ENCODE measurements at regions not wholly inside any gene's neighbourhood (a gene's known extent, or its start where the extent isn't known, plus 50 kb on each side); places are given as distances from the start of the nearest gene placed in this dataset.

DNA sequence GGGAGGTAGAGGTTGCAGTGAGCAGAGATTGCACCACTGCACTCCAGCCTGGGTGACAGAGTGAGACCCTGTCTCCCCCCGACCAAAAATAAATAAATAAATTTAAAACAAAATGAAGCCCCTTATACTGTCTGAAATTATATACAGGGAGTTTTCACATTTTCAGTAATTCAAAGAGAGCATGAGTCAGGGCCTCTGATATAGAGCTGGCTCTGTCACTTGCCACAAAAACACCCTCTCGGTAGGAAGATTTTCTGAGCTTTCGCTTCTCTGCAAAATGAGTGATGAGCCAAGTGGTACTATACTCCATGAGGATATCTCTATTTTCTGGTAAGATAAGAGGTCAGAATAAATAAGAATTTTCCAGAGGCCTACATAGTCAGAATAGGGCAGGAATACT, 462.9 kb downstream of the COG6 start:
- ChIA-PET POLR2A (ENCODE audit: low non-redundant PET) (no interaction called here), CTCF (interaction anchor here (0.6 kb wide), 1 partner anchor 469 kb away, joined by 3 read pairs; no protein-coding TSS in a partner anchor)
- TF ChIP-seq, protein P1, sequence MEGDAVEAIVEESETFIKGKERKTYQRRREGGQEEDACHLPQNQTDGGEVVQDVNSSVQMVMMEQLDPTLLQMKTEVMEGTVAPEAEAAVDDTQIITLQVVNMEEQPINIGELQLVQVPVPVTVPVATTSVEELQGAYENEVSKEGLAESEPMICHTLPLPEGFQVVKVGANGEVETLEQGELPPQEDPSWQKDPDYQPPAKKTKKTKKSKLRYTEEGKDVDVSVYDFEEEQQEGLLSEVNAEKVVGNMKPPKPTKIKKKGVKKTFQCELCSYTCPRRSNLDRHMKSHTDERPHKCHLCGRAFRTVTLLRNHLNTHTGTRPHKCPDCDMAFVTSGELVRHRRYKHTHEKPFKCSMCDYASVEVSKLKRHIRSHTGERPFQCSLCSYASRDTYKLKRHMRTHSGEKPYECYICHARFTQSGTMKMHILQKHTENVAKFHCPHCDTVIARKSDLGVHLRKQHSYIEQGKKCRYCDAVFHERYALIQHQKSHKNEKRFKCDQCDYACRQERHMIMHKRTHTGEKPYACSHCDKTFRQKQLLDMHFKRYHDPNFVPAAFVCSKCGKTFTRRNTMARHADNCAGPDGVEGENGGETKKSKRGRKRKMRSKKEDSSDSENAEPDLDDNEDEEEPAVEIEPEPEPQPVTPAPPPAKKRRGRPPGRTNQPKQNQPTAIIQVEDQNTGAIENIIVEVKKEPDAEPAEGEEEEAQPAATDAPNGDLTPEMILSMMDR (conservative IDR thresholded peaks at IDR 0.05; ENCODE audit: low read depth): no peak
- no peak for DNase-seq (ENCODE audit: low spot score)
- no peak overlapping the region for H3K27ac ChIP-seq

DNA sequence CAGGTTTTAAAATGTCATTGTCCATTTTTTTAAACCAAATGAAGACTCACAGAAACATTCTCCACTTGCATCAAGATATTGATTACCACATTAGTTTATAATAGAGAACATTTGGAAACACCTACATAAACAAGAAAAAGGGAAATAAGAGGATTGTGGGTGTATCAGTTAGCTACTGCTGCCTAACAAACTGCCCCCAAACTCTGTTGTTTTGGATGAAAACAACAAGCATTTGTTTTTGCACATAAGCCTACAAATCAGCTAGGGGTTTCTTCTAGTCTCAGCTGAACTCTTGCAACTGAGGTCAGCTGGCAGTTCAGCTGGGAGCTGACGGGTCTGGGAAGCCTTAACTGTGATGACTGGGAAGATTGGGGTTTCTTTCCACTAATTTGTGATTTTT, 464.4 kb downstream of the COG6 start:
- DNase-seq (ENCODE audit: low spot score): no peak
- no peak overlapping the region for H3K27ac ChIP-seq
- CTCF ChIA-PET: interaction anchor here (0.7 kb wide), 1 partner anchor 9 kb away, joined by 3 read pairs; no protein-coding TSS in a partner anchor
- TF ChIP-seq, protein P1 (conservative IDR thresholded peaks at IDR 0.05; ENCODE audit: low read depth): no peak
- POLR2A ChIA-PET (ENCODE audit: low non-redundant PET): no interaction called here

DNA sequence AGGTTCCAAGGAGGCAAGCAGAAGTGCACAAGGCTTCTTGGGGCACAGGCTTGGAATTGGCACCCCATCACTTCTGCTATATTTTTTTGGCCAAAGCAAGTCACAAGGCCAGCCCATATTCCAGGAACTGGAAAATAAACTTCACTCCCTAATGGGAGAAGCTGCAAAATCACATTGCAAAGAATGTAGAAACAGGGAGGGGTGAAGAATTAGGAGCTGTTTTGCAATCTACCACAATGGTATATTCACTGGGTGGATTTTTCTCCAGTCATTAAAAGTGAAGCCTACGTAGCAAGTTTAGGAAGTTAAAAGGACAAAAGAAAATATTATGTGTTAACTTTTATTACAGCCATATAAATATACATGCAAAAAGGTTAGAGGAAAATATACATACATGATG, 464.8 kb downstream of the COG6 start:
- CTCF ChIA-PET: no interaction called here
- TF ChIP-seq, protein P1 (conservative IDR thresholded peaks at IDR 0.05; ENCODE audit: low read depth): no peak
- POLR2A ChIA-PET (ENCODE audit: low non-redundant PET): no interaction called here
- no peak overlapping the region for H3K27ac ChIP-seq
- no peak for DNase-seq (ENCODE audit: low spot score)

DNA sequence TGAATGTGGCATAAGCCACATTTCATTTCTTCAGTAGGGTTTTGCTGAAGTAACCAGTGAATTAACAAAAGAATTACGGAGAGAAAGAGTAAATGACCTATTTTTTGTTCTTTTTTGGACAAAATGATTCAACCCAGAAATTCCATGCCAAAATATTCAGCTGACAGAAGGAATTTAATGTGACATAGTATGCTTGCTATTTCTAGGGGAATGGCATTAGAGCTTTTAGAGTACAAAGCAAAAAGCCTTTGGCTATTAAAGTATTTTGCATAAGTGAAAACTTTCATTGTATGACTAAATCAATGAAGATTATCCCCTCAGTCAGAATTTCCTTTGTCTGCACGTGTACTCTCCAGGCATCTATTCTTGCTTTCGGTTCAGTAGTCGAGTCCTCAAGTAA, 465.3 kb downstream of the COG6 start:
- TF ChIP-seq, protein P1 (conservative IDR thresholded peaks at IDR 0.05; ENCODE audit: low read depth): no peak
- H3K27ac ChIP-seq: no peak overlapping the region
- no peak for DNase-seq (ENCODE audit: low spot score)
- ChIA-PET CTCF (no interaction called here), POLR2A (ENCODE audit: low non-redundant PET) (no interaction called here)

DNA sequence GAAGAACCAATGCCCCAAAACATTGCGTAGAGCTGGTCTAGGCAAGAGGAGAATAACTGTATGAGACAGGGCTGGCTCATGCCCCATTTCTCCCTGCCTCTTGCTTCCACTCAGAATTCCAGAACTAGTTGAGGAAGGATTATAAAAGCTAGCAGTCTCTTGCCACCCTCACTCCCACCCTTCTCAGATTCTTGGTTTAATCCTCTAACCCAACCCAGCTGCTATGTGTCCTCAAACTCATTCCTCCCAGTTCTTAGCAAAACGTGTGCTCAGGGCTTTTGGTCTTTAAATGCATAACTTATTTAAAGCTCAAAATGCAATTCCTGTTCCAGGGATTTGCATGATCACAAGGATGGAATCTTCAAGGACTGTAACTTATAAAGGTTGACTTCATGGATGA, 466.3 kb downstream of the COG6 start:
- ChIA-PET POLR2A (ENCODE audit: low non-redundant PET) (no interaction called here), CTCF (no interaction called here)
- DNase-seq (ENCODE audit: low spot score): no peak
- H3K27ac ChIP-seq: no peak overlapping the region
- TF ChIP-seq, protein P1 (conservative IDR thresholded peaks at IDR 0.05; ENCODE audit: low read depth): no peak

DNA sequence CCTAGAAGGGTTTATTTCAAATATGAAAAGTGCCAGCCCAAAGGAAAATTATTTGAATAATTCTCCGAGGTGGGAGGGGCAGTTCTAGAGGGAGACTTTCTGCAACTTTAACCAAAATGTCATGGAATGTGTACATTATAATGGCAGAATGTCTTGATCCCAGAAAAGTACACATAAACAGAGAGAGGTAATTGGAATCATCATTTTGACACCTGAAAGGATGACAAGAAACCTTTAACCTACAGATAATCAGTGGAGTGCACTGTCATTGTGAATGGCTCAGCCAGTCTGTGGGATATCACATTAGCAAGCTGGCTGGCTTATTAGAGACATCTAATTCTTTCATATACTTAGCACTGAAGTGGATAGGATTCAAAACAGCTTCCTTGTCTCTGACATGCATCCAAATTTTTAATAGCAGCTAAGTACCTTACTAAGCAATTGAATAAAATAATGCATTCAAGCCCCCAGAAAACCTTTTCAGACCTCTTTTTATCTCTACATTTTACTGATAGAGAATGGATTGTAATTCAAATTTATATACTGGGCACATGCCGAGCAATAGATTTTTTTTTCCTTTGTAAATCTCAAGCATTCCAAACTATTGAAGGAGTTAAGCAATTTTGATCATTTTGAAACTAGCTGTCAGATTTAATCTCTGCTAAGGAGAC, 468.6 kb downstream of the COG6 start:
- no peak for DNase-seq (ENCODE audit: low spot score)
- TF ChIP-seq, protein P1 (conservative IDR thresholded peaks at IDR 0.05; ENCODE audit: low read depth): no peak
- CTCF ChIA-PET: interaction anchor here (0.7 kb wide), 1 partner anchor 44 kb away, joined by 5 read pairs; no protein-coding TSS in a partner anchor
- POLR2A ChIA-PET (ENCODE audit: low non-redundant PET): no interaction called here
- no peak overlapping the region for H3K27ac ChIP-seq

All from RWPE1 (cell line).